Stomach smooth muscle (tissue), 2 donors: ENCODE measurements at regions not wholly inside any gene's neighbourhood (a gene's known extent, or its start where the extent isn't known, plus 50 kb on each side); places are given as distances from the start of the nearest gene placed in this dataset.

Experiments
- H3K27ac ChIP-seq: one replicate; pipeline ENCODE4 v1.7.0; 2013; ENCODE audit warnings: mild to moderate bottlenecking, low read length, inconsistent platforms
- H3K27me3 ChIP-seq, 2 donors: one replicate each; pipeline ENCODE4 v1.7.0; 2013; ENCODE audit warnings: low read length in 2 of 2; ENCODE audit not compliant: insufficient read depth in 2 of 2, control insufficient read depth in 1 of 2
- H3K36me3 ChIP-seq, 2 donors: one replicate each; pipeline ENCODE4 v1.7.0; 2013; ENCODE audit warnings: low read length in 2 of 2; ENCODE audit not compliant: control insufficient read depth in 2 of 2, insufficient read depth in 2 of 2
- H3K4me1 ChIP-seq: one replicate; pipeline ENCODE4 v1.7.0; 2013; ENCODE audit warnings: low read length; ENCODE audit not compliant: control insufficient read depth, insufficient read depth
- H3K4me3 ChIP-seq, 2 donors: one replicate each; pipeline ENCODE4 v1.7.0; 2013; ENCODE audit warnings: low read length in 2 of 2
- H3K9ac ChIP-seq, 2 donors: one replicate each; pipeline ENCODE4 v1.7.0; 2013; ENCODE audit warnings: low read length in 2 of 2, mild to moderate bottlenecking in 1 of 2
- H3K9me3 ChIP-seq, 2 donors: one replicate each; pipeline ENCODE4 v1.7.0; 2013; ENCODE audit warnings: low read length in 2 of 2; ENCODE audit not compliant: control insufficient read depth in 2 of 2
- donor health status: healthy.
- donor health status: Pancreatic carcinoma.

- H3K4me3 ChIP-seq = peak overlapping the region in 1 of 2 donors; percentile 67
- H3K9me3 ChIP-seq = no peaks in the 10 kb centered on the region
- H3K36me3 ChIP-seq = no peaks in the 10 kb centered on the region
- no peak overlapping the region for H3K27ac ChIP-seq
- H3K4me1 ChIP-seq = peaks cover 4% of the 10 kb centered on the region
- no peak overlapping the region for H3K9ac ChIP-seq
- no peaks in the 10 kb centered on the region for H3K27me3 ChIP-seq
Observed at GRCh38 chr2:166610913-166611305, 116.9 kb upstream of the SCN7A start.

GRCh38 chr2:166610180-166610912, 116.3 kb upstream of the SCN7A start:
- Histone ChIP-seq H3K36me3 (no peaks in the 10 kb centered on the region), H3K9me3 (no peaks in the 10 kb centered on the region), H3K4me1 (peaks cover 4% of the 10 kb centered on the region), H3K4me3 (peak overlapping the region in 1 of 2 donors; percentile 67), H3K27me3 (no peaks in the 10 kb centered on the region), H3K27ac (no peak overlapping the region), H3K9ac (no peak overlapping the region)

- H3K9ac ChIP-seq = no peak overlapping the region
Observed at GRCh38 chr2:166609183-166609959, 115.3 kb upstream of the SCN7A start.

GRCh38 chr2:166607880-166608279, 113.8 kb upstream of the SCN7A start:
- H3K27me3 ChIP-seq = no peaks in the 10 kb centered on the region
- no peaks in the 10 kb centered on the region for H3K9me3 ChIP-seq
- H3K4me1 ChIP-seq = peaks cover 4% of the 10 kb centered on the region
- H3K36me3 ChIP-seq = no peaks in the 10 kb centered on the region
- no peak overlapping the region for H3K9ac ChIP-seq
- H3K4me3 ChIP-seq = no peak overlapping the region
- no peak overlapping the region for H3K27ac ChIP-seq

More at GRCh38 chr2:166609183-166609959, 115.3 kb upstream of the SCN7A start:
- no peak overlapping the region for H3K4me3 ChIP-seq
- H3K27ac ChIP-seq = no peak overlapping the region
- no peaks in the 10 kb centered on the region for H3K36me3 ChIP-seq
- peaks cover 4% of the 10 kb centered on the region for H3K4me1 ChIP-seq
- no peaks in the 10 kb centered on the region for H3K27me3 ChIP-seq
- no peaks in the 10 kb centered on the region for H3K9me3 ChIP-seq

GRCh38 chr2:166593403-166593802, 99.4 kb upstream of the SCN7A start:
- Histone ChIP-seq H3K9me3 (no peaks in the 10 kb centered on the region), H3K27me3 (no peaks in the 10 kb centered on the region), H3K27ac (no peak overlapping the region)

GRCh38 chr2:166592750-166593149, 98.7 kb upstream of the SCN7A start:
- Histone ChIP-seq H3K36me3 (no peaks in the 10 kb centered on the region), H3K4me1 (no peaks in the 10 kb centered on the region), H3K27me3 (no peaks in the 10 kb centered on the region), H3K4me3 (no peak overlapping the region), H3K9me3 (no peaks in the 10 kb centered on the region), H3K9ac (no peak overlapping the region), H3K27ac (no peak overlapping the region)

More at GRCh38 chr2:166593403-166593802, 99.4 kb upstream of the SCN7A start:
- Histone ChIP-seq H3K36me3 (no peaks in the 10 kb centered on the region), H3K9ac (no peak overlapping the region), H3K4me1 (no peaks in the 10 kb centered on the region), H3K4me3 (no peak overlapping the region)

- no peak overlapping the region for H3K27ac ChIP-seq
- no peaks in the 10 kb centered on the region for H3K27me3 ChIP-seq
- H3K4me3 ChIP-seq = no peak overlapping the region
- no peaks in the 10 kb centered on the region for H3K4me1 ChIP-seq
- H3K36me3 ChIP-seq = no peaks in the 10 kb centered on the region
- H3K9me3 ChIP-seq = no peaks in the 10 kb centered on the region
- H3K9ac ChIP-seq = no peak overlapping the region
Observed at GRCh38 chr2:166591226-166591625, 97.2 kb upstream of the SCN7A start.

- H3K9me3 ChIP-seq = no peaks in the 10 kb centered on the region
- no peaks in the 10 kb centered on the region for H3K27me3 ChIP-seq
- H3K4me3 ChIP-seq = no peak overlapping the region
- no peak overlapping the region for H3K27ac ChIP-seq
- no peak overlapping the region for H3K9ac ChIP-seq
- no peaks in the 10 kb centered on the region for H3K36me3 ChIP-seq
- H3K4me1 ChIP-seq = no peaks in the 10 kb centered on the region
Observed at GRCh38 chr2:166573391-166573790, 79.3 kb upstream of the SCN7A start.

- Histone ChIP-seq H3K4me3 (no peak overlapping the region), H3K9me3 (no peaks in the 10 kb centered on the region), H3K27me3 (no peaks in the 10 kb centered on the region), H3K27ac (no peak overlapping the region), H3K9ac (no peak overlapping the region), H3K4me1 (no peaks in the 10 kb centered on the region), H3K36me3 (no peaks in the 10 kb centered on the region)
Observed at GRCh38 chr2:166572937-166573336, 78.9 kb upstream of the SCN7A start.

GRCh38 chr2:166568409-166568808, 74.4 kb upstream of the SCN7A start:
- H3K9ac ChIP-seq = no peak overlapping the region
- H3K9me3 ChIP-seq = no peaks in the 10 kb centered on the region
- H3K36me3 ChIP-seq = no peaks in the 10 kb centered on the region
- H3K27ac ChIP-seq = no peak overlapping the region
- no peak overlapping the region for H3K4me3 ChIP-seq
- no peaks in the 10 kb centered on the region for H3K27me3 ChIP-seq
- no peaks in the 10 kb centered on the region for H3K4me1 ChIP-seq

- no peak overlapping the region for H3K9ac ChIP-seq
- no peak overlapping the region for H3K27ac ChIP-seq
- H3K9me3 ChIP-seq = no peaks in the 10 kb centered on the region
- no peak overlapping the region for H3K4me3 ChIP-seq
- H3K27me3 ChIP-seq = no peaks in the 10 kb centered on the region
- no peaks in the 10 kb centered on the region for H3K36me3 ChIP-seq
- H3K4me1 ChIP-seq = no peaks in the 10 kb centered on the region
Observed at GRCh38 chr2:166565501-166565900, 71.5 kb upstream of the SCN7A start.
